ENCODE measurements at regions not wholly inside any gene's neighbourhood (a gene's known extent, or its start where the extent isn't known, plus 50 kb on each side); places are given as distances from the start of the nearest gene placed in this dataset.

GRCh38 chr7:18401757-18402156 is 93.8 kb upstream of the HDAC9 start:
- Histone ChIP-seq H3K27me3 (ENCODE audit: control insufficient read depth in 1 of 2, insufficient read depth in 2 of 2, low read length in 2 of 2) (no peaks in the 10 kb centered on the region), H3K27ac (ENCODE audit: extremely low read length, insufficient read depth, low read length) (no peak overlapping the region), H3K9me3 (ENCODE audit: low read length) (no peaks in the 10 kb centered on the region), H3K79me2 (ENCODE audit: insufficient read depth, low read length) (no peaks in the 10 kb centered on the region), H3K4me3 (replicated peaks in 1 of 3; ENCODE audit: insufficient read depth in 1 of 3, low read depth in 2 of 3, low read length in 3 of 3) (no peak overlapping the region), H4K20me1 (ENCODE audit: insufficient read depth, low read length) (no peaks in the 10 kb centered on the region), H2AFZ (ENCODE audit: low read length) (no peak overlapping the region), H3K4me1 (ENCODE audit: insufficient read depth, low read length) (no peaks in the 10 kb centered on the region), H3K4me2 (ENCODE audit: low read depth, low read length) (no peak overlapping the region), H3K9ac (ENCODE audit: insufficient read depth, low read depth, low read length) (no peak overlapping the region), H3K36me3 (replicated peaks in 1 of 2; ENCODE audit: control insufficient read depth in 1 of 2, insufficient read depth in 2 of 2, low read length in 2 of 2) (no peaks in the 10 kb centered on the region)
- WGBS (ENCODE audit: low lambda C conversion rate): 0% methylated on average over 1 of the region's 1 CpG
- POLR2A ChIA-PET: no interaction called here
- CTCF ChIA-PET (ENCODE audit: low intra/inter-chr PET ratio, low total read pairs): no interaction called here
- FAIRE-seq (no peak), DNase-seq (ENCODE audit: low spot score) (no peak), ATAC-seq (no peak)
- no peak for TF ChIP-seq ZNF652 (CRISPR knock-in tag; IDR thresholded peaks at IDR 0.05; ENCODE audit: borderline replicate concordance, low read depth)
- no peak for TF ChIP-seq TBL1XR1 (IDR thresholded peaks at IDR 0.05; ENCODE audit: borderline replicate concordance, low read length, partially characterized antibody)
- no peak for TF ChIP-seq NFRKB (IDR thresholded peaks at IDR 0.05)
- TF ChIP-seq FUBP1 (CRISPR knock-in tag; IDR thresholded peaks at IDR 0.05; ENCODE audit: borderline replicate concordance): no peak
- TF ChIP-seq ZNF773 (CRISPR knock-in tag; IDR thresholded peaks at IDR 0.05; ENCODE audit: borderline replicate concordance): no peak
- no peak for TF ChIP-seq ZNF580 (CRISPR knock-in tag; IDR thresholded peaks at IDR 0.05; ENCODE audit: borderline replicate concordance, low read depth)
- TF ChIP-seq ZNF792 (CRISPR knock-in tag; IDR thresholded peaks at IDR 0.05): no peak
- TF ChIP-seq ZNF720 (CRISPR knock-in tag; IDR thresholded peaks at IDR 0.05): no peak
- TF ChIP-seq ZNF609 (CRISPR knock-in tag; IDR thresholded peaks at IDR 0.05; ENCODE audit: borderline replicate concordance): no peak
- intact Hi-C loops (cut with micrococcal nuclease; ENCODE audit: unreplicated experiment) (no loop called here), in situ Hi-C loops (cut with HindIII; ENCODE audit: extremely low pct_ligation_motif_present, low pct_unique_long_range_greater_than_20kb) (no loop called here)
- BruUV-seq (replicated peaks): no TSS peak
